ENCODE measurements at regions not wholly inside any gene's neighbourhood (a gene's known extent, or its start where the extent isn't known, plus 50 kb on each side); places are given as distances from the start of the nearest gene placed in this dataset.

DNA sequence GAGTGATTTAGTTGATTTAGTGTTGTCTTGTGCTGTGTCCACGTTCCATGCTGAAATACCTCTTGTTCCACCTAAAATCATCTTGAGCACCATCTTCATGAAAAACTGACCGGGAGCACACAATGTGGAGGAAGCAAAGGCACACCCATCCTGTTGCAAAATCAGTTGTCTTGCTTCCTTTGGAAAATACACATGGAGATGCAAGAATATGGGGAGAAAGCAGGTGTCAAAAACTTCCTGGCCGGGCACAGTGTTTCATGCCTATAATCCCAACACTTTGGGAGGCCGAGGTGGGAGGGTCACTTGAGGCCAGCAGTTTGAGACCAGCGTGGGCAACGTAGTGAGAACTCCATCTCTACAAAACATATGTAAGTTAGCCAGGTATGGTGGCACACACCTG is 151.1 kb downstream of the C11orf91 start:
- intact Hi-C loops (cut with DNase I; ENCODE audit: low total_unique reads), result loop anchor here (10.0 kb wide), 1 partner anchor 165 kb away; no protein-coding TSS in a partner anchor
- no peak overlapping the region for H3K4me3 ChIP-seq
- H3K27ac ChIP-seq, result no peak overlapping the region
- WGBS, 5 donors, result 50 to 71% (median 68%) methylated on average over 6 of the region's 6 CpGs
- H3K36me3 ChIP-seq, result no peaks in the 10 kb centered on the region
- H3K4me1 ChIP-seq, result no peaks in the 10 kb centered on the region
- no peak for TF ChIP-seq POLR2A (IDR thresholded peaks at IDR 0.05)
- TF ChIP-seq CTCF (IDR thresholded peaks at IDR 0.05 in 8 of 11, conservative IDR thresholded peaks at IDR 0.05 in 3 of 11), result no peak
- no peak for TF ChIP-seq POLR2AphosphoS5 (IDR thresholded peaks at IDR 0.05)
- peaks cover 0 to 15% (median 0%) of the 10 kb centered on the region in 7 donors for H3K27me3 ChIP-seq (replicated peaks in 1 of 7)
- H3K9me3 ChIP-seq, result no peaks in the 10 kb centered on the region
- DNase-seq, result no peak

DNA sequence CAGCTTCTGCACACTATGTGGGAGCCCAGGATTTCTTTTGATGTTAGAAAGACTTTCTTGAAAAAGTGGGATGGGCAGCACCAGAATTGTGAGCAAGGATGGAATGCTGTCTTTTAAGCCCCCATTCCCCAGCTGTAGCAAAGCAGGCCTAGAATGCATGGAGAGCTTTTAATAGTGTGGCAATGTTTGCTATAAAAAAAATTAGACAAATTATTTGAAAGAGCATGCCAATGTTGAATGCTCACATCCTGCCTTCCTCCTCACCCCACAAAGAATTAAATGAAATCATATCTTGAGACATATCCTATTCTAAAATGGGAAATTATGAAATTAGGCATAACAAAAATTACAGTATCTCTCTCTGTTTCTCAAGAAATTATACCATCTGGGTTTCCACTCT is 154.7 kb downstream of the C11orf91 start:
- Histone ChIP-seq H3K4me1 (peaks cover 0 to 8% (median 0%) of the 10 kb centered on the region in 6 donors), H3K36me3 (no peaks in the 10 kb centered on the region), H3K4me3 (no peak overlapping the region), H3K27ac (no peak overlapping the region), H3K27me3 (replicated peaks in 1 of 7) (peaks cover 0 to 19% (median 0%) of the 10 kb centered on the region in 7 donors), H3K9me3 (no peaks in the 10 kb centered on the region)
- DNase-seq, result no peak
- intact Hi-C loops (cut with DNase I; ENCODE audit: low total_unique reads), result loop anchor here (10.0 kb wide), 1 partner anchor 161 kb away; no protein-coding TSS in a partner anchor
- TF ChIP-seq POLR2A (IDR thresholded peaks at IDR 0.05), result no peak
- no peak for TF ChIP-seq POLR2AphosphoS5 (IDR thresholded peaks at IDR 0.05)
- no peak for TF ChIP-seq CTCF (IDR thresholded peaks at IDR 0.05 in 8 of 11, conservative IDR thresholded peaks at IDR 0.05 in 3 of 11)

DNA sequence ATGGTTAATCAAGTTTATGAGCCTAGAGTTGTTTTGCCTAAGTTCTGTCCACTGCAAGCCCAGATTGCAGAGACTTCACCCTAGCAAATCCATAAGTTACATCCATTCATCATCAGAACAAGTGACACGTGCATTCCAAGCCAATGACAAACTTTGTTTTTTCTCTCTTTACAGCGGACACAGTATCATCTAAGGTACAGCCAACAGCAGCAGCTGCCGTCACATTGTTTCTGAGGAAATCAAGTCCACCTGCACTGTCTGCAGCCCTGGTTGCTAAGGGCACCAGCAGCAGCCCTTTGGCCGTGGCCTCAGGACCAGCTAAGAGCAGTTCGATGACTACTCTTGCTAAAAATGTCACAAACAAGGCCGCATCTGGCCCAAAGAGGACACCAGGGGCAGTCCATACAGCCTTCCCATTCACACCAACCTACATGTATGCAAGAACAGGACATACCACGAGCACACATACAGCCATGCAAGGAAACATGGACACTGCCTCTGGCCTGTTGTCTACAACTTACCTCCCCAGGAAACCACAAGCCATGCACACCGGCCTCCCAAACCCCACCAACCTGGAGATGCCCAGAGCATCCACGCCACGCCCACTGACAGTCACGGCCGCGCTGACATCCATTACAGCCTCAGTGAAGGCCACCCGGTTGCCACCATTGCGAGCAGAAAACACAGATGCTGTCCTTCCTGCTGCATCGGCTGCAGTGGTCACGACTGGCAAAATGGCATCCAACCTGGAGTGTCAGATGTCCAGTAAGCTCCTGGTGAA is 155.8 kb downstream of the C11orf91 start:
- DNase-seq, result no peak
- TF ChIP-seq POLR2AphosphoS5 (IDR thresholded peaks at IDR 0.05) (no peak), CTCF (IDR thresholded peaks at IDR 0.05 in 8 of 11, conservative IDR thresholded peaks at IDR 0.05 in 3 of 11) (no peak), POLR2A (IDR thresholded peaks at IDR 0.05) (no peak)
- H3K4me3 ChIP-seq, result no peak overlapping the region
- H3K4me1 ChIP-seq, result peaks cover 0 to 20% (median 1%) of the 10 kb centered on the region in 6 donors
- no peaks in the 10 kb centered on the region for H3K9me3 ChIP-seq
- 91 to 95% (median 91%) methylated on average over 16 to 17 of the region's 17 CpGs for WGBS, 5 donors
- intact Hi-C loops (cut with DNase I; ENCODE audit: low total_unique reads), result loop anchor here (10.0 kb wide), 1 partner anchor 160 kb away; no protein-coding TSS in a partner anchor
- H3K27ac ChIP-seq, result no peak overlapping the region
- H3K36me3 ChIP-seq, result no peaks in the 10 kb centered on the region
- H3K27me3 ChIP-seq (replicated peaks in 1 of 7), result peaks cover 0 to 18% (median 0%) of the 10 kb centered on the region in 7 donors

DNA sequence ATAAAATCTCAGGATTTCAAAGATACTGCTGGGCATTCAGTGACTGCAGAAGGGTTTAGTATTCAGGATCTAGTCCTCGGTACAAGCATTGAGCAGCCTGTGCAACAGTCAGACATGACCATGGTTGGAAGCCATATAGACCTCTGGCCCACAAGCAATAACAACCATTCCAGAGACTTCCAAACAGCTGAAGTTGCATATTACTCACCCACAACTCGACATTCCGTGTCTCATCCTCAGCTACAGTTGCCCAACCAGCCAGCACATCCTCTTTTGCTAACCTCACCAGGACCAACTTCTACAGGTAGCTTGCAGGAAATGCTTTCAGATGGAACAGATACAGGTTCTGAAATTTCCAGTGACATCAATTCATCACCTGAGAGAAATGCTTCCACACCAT is 156.8 kb downstream of the C11orf91 start:
- no peak for DNase-seq
- WGBS, 5 donors, result 47 to 91% (median 75%) methylated on average over 3 of the region's 3 CpGs
- Histone ChIP-seq H3K4me3 (no peak overlapping the region), H3K27ac (no peak overlapping the region), H3K36me3 (no peaks in the 10 kb centered on the region), H3K9me3 (no peaks in the 10 kb centered on the region), H3K4me1 (peaks cover 0 to 22% (median 2%) of the 10 kb centered on the region in 6 donors), H3K27me3 (replicated peaks in 1 of 7) (peaks cover 0 to 18% (median 0%) of the 10 kb centered on the region in 7 donors)
- intact Hi-C loops (cut with DNase I; ENCODE audit: low total_unique reads), result loop anchor here (10.0 kb wide), 1 partner anchor 159 kb away; no protein-coding TSS in a partner anchor
- TF ChIP-seq CTCF (IDR thresholded peaks at IDR 0.05 in 8 of 11, conservative IDR thresholded peaks at IDR 0.05 in 3 of 11), result no peak
- TF ChIP-seq POLR2A (IDR thresholded peaks at IDR 0.05), result no peak
- TF ChIP-seq POLR2AphosphoS5 (IDR thresholded peaks at IDR 0.05), result no peak

All from spleen (tissue), 11 donors.